VCaP (cell line): ENCODE measurements at regions not wholly inside any gene's neighbourhood (a gene's known extent, or its start where the extent isn't known, plus 50 kb on each side); places are given as distances from the start of the nearest gene placed in this dataset.

Experiments used
- H3K27ac ChIP-seq: fragments of 450-650 bp; 2 replicates; pipeline ENCODE4 v1.5.1; 2017
- CTCF ChIP-seq: fragments of 450-650 bp; conservative IDR thresholded peaks from 2 replicates; pipeline ENCODE4 v1.5.1; 2017; ENCODE audit warnings: mild to moderate bottlenecking, moderate library complexity

GRCh38 chr5:3348576-3349535 is 246.8 kb upstream of the IRX1 start:
- TF ChIP-seq CTCF, result no peak
- H3K27ac ChIP-seq, result no peak overlapping the region

DNA sequence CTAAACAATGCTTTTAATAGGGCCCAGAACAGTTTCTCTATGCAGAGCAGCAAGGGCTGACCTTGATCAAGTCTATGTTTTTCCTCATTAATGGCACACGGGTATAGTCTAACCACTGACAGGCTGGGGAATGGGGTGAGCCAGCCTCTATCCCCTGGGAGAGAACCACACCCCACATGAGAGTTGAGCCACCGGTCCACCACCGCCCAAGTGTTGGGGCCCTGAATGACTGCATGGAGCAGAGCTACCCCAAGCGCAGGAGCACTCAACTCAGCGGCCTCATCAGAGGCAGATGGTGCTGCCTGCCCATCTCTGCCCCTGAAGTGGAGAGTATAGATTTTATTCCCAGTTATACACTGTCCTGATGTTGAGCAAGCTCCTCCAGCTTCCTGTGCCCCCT is 247.9 kb upstream of the IRX1 start:
- no peak for TF ChIP-seq CTCF
- no peak overlapping the region for H3K27ac ChIP-seq

- no peak overlapping the region for H3K27ac ChIP-seq
- TF ChIP-seq CTCF, result no peak
These were observed 249.4 kb upstream of the IRX1 start for GRCh38 chr5:3346111-3346820.

DNA sequence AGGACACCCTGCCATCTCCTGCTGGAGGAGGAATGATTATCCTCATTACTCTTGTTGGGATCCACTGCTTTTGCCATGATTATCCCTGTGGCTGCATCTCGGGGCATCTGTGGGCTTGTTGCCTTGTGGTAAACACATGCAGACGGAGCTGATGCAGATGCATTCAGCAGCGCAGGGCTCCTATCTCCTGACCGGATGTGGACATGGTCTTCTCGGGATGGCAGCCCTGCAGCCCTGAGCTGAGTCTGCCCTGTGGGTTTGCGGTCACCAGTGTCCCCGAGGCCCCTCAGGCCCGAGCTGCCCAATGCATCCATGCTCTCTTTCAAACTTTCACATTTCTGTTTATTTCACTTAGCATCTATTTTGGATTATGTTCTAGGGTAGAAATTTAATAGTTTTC is 250.4 kb upstream of the IRX1 start:
- no peak overlapping the region for H3K27ac ChIP-seq
- TF ChIP-seq CTCF, result no peak

DNA sequence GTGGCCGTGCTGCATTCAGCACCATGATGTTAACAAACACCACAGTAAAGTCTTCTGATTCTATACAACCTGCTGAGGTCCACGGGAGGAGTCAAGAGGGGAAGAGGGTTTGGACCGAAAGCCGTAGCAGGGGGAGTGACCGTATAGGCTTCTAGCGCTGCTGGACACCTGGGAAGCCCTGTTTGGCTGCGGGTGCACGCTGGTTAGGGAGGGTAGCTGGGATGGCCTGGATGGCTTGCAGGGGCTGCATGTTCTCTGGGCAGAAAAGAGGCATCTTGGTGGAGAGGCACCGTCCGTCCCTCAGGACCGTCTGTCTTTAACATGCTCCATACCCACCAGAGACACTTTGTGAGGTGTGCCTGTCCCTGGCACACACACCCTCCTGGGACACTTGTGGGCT is 251.0 kb upstream of the IRX1 start:
- no peak for TF ChIP-seq CTCF

GRCh38 chr5:3343911-3344310 is 251.7 kb upstream of the IRX1 start:
- TF ChIP-seq CTCF, result no peak
- H3K27ac ChIP-seq, result no peak overlapping the region

More for the DNA sequence above, 251.0 kb upstream of the IRX1 start:
- no peak overlapping the region for H3K27ac ChIP-seq

- TF ChIP-seq CTCF, result no peak
These were observed 252.4 kb upstream of the IRX1 start for GRCh38 chr5:3343211-3343610.

More at GRCh38 chr5:3343211-3343610, 252.4 kb upstream of the IRX1 start:
- no peak overlapping the region for H3K27ac ChIP-seq
